ENCODE measurements at regions not wholly inside any gene's neighbourhood (a gene's known extent, or its start where the extent isn't known, plus 50 kb on each side); places are given as distances from the start of the nearest gene placed in this dataset.

- H3K9me2 ChIP-seq (replicated peaks; ENCODE audit: insufficient read depth, low read length), result no peaks in the 10 kb centered on the region
- H2AFZ ChIP-seq (ENCODE audit: low read depth, low read length, severe bottlenecking), result no peak overlapping the region
- no peaks in the 10 kb centered on the region for H3K36me3 ChIP-seq (ENCODE audit: low read length)
- H3K79me2 ChIP-seq (ENCODE audit: insufficient read depth, low read length), result no peaks in the 10 kb centered on the region
- H3K9ac ChIP-seq (ENCODE audit: low read length), result no peak overlapping the region
- H3K27me3 ChIP-seq (ENCODE audit: low read length), result no peaks in the 10 kb centered on the region
- peaks cover 3% of the 10 kb centered on the region; the same call in 1 of the 2 replicates for H3K9me3 ChIP-seq (ENCODE audit: insufficient read depth, low read length)
- no peak overlapping the region for H3K4me2 ChIP-seq (ENCODE audit: low read depth, low read length, poor library complexity, severe bottlenecking)
- TF ChIP-seq CTCF (IDR thresholded peaks at IDR 0.05; ENCODE audit: insufficient read depth, low read length, poor library complexity, severe bottlenecking) (no peak), EZH2phosphoT487 (conservative IDR thresholded peaks at IDR 0.05; ENCODE audit: low read length) (no peak)
- no peaks in the 10 kb centered on the region for H4K20me1 ChIP-seq (ENCODE audit: low read depth, low read length)
- no peaks in the 10 kb centered on the region for H3F3A ChIP-seq (ENCODE audit: insufficient read depth)
- H3K27ac ChIP-seq (ENCODE audit: low read depth, low read length), result no peak overlapping the region
- H3K4me3 ChIP-seq (ENCODE audit: insufficient read depth, low read length, poor library complexity, severe bottlenecking), result no peak overlapping the region
Measured at GRCh38 chr13:90534617-90535370, 812.7 kb upstream of the MIR17HG start.

- Histone ChIP-seq H3K9me2 (replicated peaks; ENCODE audit: insufficient read depth, low read length) (no peaks in the 10 kb centered on the region), H3K36me3 (ENCODE audit: low read length) (no peaks in the 10 kb centered on the region), H3K27ac (ENCODE audit: low read depth, low read length) (no peak overlapping the region), H4K20me1 (ENCODE audit: low read depth, low read length) (no peaks in the 10 kb centered on the region), H3K79me2 (ENCODE audit: insufficient read depth, low read length) (no peaks in the 10 kb centered on the region), H3K9ac (ENCODE audit: low read length) (no peak overlapping the region), H2AFZ (ENCODE audit: low read depth, low read length, severe bottlenecking) (no peak overlapping the region), H3K27me3 (ENCODE audit: low read length) (no peaks in the 10 kb centered on the region), H3K4me2 (ENCODE audit: low read depth, low read length, poor library complexity, severe bottlenecking) (no peak overlapping the region), H3K9me3 (ENCODE audit: insufficient read depth, low read length) (peaks cover 3% of the 10 kb centered on the region; the same call in 1 of the 2 replicates), H3F3A (ENCODE audit: insufficient read depth) (no peaks in the 10 kb centered on the region), H3K4me3 (ENCODE audit: insufficient read depth, low read length, poor library complexity, severe bottlenecking) (no peak overlapping the region)
- TF ChIP-seq CTCF (IDR thresholded peaks at IDR 0.05; ENCODE audit: insufficient read depth, low read length, poor library complexity, severe bottlenecking), result no peak
- no peak for TF ChIP-seq EZH2phosphoT487 (conservative IDR thresholded peaks at IDR 0.05; ENCODE audit: low read length)
Measured at GRCh38 chr13:90535421-90535820, 812.1 kb upstream of the MIR17HG start.

- Histone ChIP-seq H3K4me3 (ENCODE audit: insufficient read depth, low read length, poor library complexity, severe bottlenecking) (no peak overlapping the region), H3K27me3 (ENCODE audit: low read length) (no peaks in the 10 kb centered on the region), H3K79me2 (ENCODE audit: insufficient read depth, low read length) (no peaks in the 10 kb centered on the region), H2AFZ (ENCODE audit: low read depth, low read length, severe bottlenecking) (no peak overlapping the region), H3K4me2 (ENCODE audit: low read depth, low read length, poor library complexity, severe bottlenecking) (no peak overlapping the region), H3K9me2 (replicated peaks; ENCODE audit: insufficient read depth, low read length) (no peaks in the 10 kb centered on the region), H4K20me1 (ENCODE audit: low read depth, low read length) (no peaks in the 10 kb centered on the region), H3F3A (ENCODE audit: insufficient read depth) (no peaks in the 10 kb centered on the region), H3K27ac (ENCODE audit: low read depth, low read length) (no peak overlapping the region), H3K9me3 (ENCODE audit: insufficient read depth, low read length) (no peaks in the 10 kb centered on the region), H3K9ac (ENCODE audit: low read length) (no peak overlapping the region), H3K36me3 (ENCODE audit: low read length) (no peaks in the 10 kb centered on the region)
- TF ChIP-seq EZH2phosphoT487 (conservative IDR thresholded peaks at IDR 0.05; ENCODE audit: low read length), result no peak
- no peak for TF ChIP-seq CTCF (IDR thresholded peaks at IDR 0.05; ENCODE audit: insufficient read depth, low read length, poor library complexity, severe bottlenecking)
Measured at GRCh38 chr13:90538063-90538462, 809.4 kb upstream of the MIR17HG start.
